GM21447 (cell line): ENCODE measurements at regions not wholly inside any gene's neighbourhood (a gene's known extent, or its start where the extent isn't known, plus 50 kb on each side); places are given as distances from the start of the nearest gene placed in this dataset.
"Not testable (repeated sequence)": the region's sequence is repeated elsewhere in the genome, so short reads cannot be mapped to it uniquely, and the experiment has no call there.

ENCODE experiments used
- ATAC-seq: cut with Tn5 transposase; IDR thresholded peaks from one replicate; pipeline ENCODE4 v1.9.1; 2021; ENCODE audit not compliant: unreplicated experiment

DNA sequence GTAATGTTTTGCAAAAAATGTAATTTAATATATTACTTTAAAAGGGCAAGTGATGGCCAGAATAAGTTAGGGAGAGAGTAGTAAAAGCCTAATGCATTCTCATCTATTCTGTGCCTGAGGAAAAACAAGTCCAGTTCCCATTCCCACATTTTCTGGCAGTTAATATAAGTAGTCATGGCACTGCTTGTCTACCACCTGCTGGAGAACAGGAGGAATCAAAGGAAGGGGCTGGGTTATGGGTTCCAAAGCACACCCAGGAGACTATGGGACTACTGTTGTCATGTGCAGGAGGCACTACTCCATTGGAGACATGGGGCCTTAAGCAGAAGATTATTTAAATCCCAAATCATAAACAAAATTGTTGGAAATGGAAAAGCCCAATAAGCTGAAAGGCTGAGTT, 2618.6 kb downstream of the ARAP2 start:
- no peak for ATAC-seq

DNA sequence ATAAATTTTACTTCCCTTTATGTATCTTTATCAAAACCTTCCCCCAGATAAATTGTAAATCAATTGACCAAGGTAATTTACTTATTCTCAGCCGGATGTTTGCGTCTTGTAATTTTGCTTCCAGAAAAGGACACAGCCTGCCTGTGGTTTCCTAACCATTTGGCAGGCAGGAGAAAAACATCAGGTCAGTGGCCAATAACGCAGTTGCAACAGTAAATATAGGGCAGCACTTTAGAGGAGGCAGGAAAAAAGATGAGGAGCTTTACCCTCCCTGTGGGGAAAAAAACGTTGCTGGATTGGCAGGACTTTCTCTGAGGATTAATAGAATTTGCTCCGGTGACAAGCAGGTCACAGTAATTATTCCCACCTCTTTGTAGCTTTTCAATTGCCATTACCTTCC, 2618.1 kb downstream of the ARAP2 start:
- ATAC-seq, result no peak

GRCh38 chr4:33628296-33628695, 2616.0 kb downstream of the ARAP2 start:
- no peak for ATAC-seq

DNA sequence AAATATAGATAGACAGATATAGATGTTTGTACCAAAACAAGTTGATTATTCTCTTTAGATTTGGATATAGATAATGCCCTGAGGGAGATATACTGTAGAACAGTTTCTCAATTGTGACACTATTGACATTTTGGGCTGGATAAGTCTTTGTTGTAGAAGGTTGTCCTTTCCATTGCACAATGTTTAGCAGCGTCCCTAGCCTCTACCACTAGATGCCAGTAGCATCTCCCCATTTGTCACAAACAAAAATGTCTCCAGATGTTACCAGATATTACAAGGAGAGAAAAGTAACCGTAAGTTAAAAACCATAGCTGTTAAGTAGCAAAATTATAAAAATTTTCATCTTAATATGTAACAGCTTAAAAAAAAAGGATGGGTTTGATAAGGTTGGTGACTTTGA, 2595.3 kb downstream of the ARAP2 start:
- ATAC-seq, result no peak

GRCh38 chr4:33649471-33649870, 2594.8 kb downstream of the ARAP2 start:
- ATAC-seq, result no peak

- ATAC-seq, result no peak
Measured at GRCh38 chr4:33650036-33650435, 2594.3 kb downstream of the ARAP2 start.

GRCh38 chr4:33658971-33659370, 2585.3 kb downstream of the ARAP2 start:
- ATAC-seq, result no peak

DNA sequence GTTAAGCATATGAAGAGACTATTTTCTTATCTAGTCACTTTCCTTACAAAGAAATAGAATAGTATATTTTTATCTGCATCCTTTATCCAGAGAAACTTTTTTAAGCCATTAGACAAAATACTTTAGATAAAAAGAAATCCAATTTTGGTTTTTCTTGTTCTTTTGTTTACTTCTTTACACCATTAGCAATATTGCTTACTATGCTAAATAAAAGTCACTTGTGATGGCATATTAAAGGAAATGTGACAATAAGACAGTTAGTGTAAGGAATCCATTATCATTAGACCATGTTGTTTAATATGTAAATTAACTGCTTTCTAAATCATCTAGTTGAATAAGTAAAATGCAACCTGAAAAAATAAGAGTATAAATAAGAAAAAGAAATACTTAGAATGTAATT, 2582.7 kb downstream of the ARAP2 start:
- ATAC-seq, result no peak

- no peak for ATAC-seq
Measured at GRCh38 chr4:33685939-33686338, 2558.4 kb downstream of the ARAP2 start.

GRCh38 chr4:33696041-33696440, 2548.3 kb downstream of the ARAP2 start:
- no peak for ATAC-seq

DNA sequence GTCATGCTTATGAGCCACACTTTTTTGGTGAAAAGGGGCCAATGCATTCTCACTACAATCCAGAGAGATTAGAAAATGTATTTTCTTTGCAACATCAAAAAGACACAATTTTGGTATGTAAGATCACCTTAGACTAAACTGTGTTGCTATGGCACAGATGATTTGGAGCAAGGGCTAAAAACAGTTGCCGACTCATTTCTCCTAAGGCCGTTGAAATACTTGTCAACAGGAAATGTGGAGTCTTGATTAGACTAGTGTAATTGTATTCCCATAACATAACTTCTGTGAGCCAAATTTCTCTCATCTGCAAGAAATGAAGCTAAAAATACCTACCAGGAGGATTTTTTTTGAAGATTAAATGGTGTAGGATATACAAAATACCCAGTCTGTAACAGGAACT, 2547.7 kb downstream of the ARAP2 start:
- no peak for ATAC-seq

DNA sequence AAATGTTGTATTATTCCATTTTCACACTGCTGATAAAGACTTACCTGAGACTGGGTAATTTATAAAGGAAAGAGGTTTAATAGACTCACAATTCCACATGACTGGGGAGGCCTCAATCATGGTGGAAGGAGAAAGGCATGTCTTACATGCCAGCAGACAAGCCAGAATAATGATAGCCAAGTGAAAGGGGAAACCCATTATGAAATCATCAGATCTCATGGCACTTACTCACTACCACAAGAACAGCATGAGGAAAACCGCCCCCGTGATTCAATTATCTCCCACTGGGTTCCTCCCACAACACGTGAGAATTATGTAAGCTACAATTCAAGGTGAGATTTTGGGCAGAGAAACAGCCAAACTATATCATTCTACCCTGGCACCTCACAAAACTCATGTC, 2535.1 kb downstream of the ARAP2 start:
- no peak for ATAC-seq

- no peak for ATAC-seq
Measured at GRCh38 chr4:33711826-33712225, 2532.5 kb downstream of the ARAP2 start.

- ATAC-seq, result no peak
Measured at GRCh38 chr4:33714971-33715370, 2529.3 kb downstream of the ARAP2 start.

DNA sequence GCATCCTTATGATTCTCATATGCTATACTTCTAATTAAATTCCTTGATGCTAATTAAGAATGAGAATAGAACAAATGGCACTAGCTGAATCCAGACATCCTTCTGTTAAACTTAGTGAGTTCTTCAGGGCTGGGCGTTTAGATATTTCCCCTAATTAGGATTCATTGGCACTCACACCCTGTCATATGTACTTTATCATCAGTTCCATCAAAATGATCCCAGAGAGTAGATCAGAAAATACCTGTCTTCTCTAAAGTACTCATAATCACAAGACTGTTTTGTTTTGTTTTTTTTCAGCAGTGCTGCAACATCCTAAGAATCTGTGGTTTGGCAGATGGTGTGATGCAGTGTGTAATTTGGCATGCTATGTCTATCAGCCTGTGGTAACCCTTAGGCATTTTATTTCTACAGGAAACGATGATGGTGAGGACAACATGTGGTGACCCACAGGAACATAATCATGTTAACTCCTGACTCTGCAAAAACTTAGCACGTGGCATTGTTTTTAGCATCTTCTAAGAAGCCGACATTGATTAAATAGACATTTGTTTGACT, 2528.4 kb downstream of the ARAP2 start:
- ATAC-seq, result no peak

- ATAC-seq, result no peak
Measured at GRCh38 chr4:33722254-33722653, 2522.1 kb downstream of the ARAP2 start.

DNA sequence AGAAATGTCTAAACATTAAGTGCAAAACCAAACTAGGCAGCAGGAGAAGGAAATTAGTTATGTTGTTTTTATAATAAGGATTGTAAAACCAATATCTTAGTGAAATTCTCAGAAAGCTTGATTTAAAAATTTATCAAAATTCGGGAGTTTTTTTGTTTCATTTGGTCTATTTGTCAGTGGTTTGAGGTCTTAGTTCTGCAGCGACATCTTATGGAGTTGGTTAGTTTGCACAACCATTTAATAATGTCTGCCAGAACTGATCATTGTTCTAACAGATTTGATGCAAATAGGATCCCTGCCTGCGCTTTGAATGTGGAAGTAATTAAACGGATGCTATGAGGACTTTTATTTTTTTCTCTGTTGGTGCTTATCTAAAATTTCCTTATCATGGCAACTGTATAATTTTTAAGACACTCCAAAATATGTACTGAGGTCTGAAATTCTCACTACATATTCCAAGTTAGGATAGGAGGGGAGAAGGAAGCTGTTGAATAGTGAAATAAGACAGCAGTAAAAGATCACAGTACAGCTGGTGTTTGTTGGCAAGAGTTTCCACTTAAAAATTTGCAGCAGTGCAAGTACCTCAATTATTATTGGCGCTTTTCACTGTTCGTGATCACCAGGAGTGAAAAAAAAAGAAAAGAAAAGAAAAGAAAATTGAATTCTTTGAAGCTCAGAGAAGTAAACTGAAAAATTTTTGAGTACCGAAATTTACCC, 2521.4 kb downstream of the ARAP2 start:
- ATAC-seq, result no peak

DNA sequence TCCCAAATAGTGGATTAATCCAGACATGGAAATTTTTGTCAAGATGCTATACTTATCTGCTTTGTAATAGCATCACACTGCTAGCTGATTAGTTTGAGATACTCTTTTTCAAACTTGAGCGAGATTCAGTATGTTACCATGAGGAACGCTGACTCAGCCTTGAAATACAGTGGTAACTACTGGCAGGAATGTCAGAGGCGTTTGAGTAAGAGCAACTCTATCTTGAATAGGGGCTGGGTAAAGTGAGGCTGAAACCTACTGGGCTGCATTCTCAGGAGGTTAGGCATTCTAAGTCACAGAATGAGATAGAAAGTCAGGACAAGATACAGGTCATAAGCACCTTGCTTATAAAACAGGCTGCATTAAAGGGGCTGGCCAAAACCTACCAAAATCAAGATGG, 2519.6 kb downstream of the ARAP2 start:
- no peak for ATAC-seq

DNA sequence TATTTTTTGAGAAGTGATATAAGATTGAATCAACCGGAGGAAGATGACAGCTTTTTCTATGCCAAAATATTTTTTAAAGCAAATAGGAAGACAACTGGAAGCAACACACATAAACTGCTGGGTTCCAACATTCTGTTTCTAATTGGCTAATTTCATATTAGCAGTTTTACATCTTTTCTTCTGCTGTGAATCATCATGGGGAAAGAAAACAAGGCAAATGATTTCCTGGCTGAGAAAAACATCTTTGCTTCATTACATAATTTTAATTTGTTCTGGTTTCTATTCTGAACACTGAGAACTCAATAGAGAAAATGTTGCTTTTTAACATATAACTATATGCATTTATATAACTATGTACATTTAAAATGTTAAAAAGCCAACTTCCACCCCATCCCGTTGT, 2518.5 kb downstream of the ARAP2 start:
- no peak for ATAC-seq

GRCh38 chr4:33737726-33738125, 2506.6 kb downstream of the ARAP2 start:
- no peak for ATAC-seq

- ATAC-seq, result no peak
Measured at GRCh38 chr4:33739884-33740632, 2504.3 kb downstream of the ARAP2 start.

GRCh38 chr4:33740871-33741270, 2503.4 kb downstream of the ARAP2 start:
- not testable (repeated sequence) for ATAC-seq
